Panc1 (cell line): ENCODE measurements at regions not wholly inside any gene's neighbourhood (a gene's known extent, or its start where the extent isn't known, plus 50 kb on each side); places are given as distances from the start of the nearest gene placed in this dataset.
"Not testable (repeated sequence)": the region's sequence is repeated elsewhere in the genome, so short reads cannot be mapped to it uniquely, and the experiment has no call there.

Experiments
- ATAC-seq: fragments of 200-7000 bp; cut with Tn5 transposase; 2 replicates; pipeline ENCODE4 v1.9.1; 2020; ENCODE audit warnings: mild to moderate bottlenecking, moderate library complexity
- BruUV-seq: library from RNA; stranded (reverse); fragments of 400-500 nt; replicated peaks from 2 replicates; lab custom pipeline; 2021; lab: Mats Ljungman, UMichigan
- CTCF ChIA-PET: fragments of 300-600 bp; sonication (Branson Sonifier 250); formaldehyde crosslinking; loops from one replicate; lab custom pipeline; 2022; ENCODE audit warnings: antibody characterized with exemption; lab: Charles Lee
- POLR2A ChIA-PET: fragments of 300-600 bp; sonication (Branson Sonifier 250); formaldehyde crosslinking; loops from one replicate; lab custom pipeline; 2022; ENCODE audit warnings: antibody characterized with exemption; lab: Charles Lee
- DNase-seq: peaks from one replicate; pipeline ENCODE4 v3.0.0-alpha.2; 2010; ENCODE audit warnings: low read depth, low spot score
- H3K27ac ChIP-seq: 2 replicates; pipeline ENCODE4 v1.5.1; 2011; ENCODE audit warnings: mild to moderate bottlenecking, low read length, inconsistent platforms
- H3K27me3 ChIP-seq: fragments of 200-500 bp; sonication (Bioruptor generic); 2 replicates; pipeline ENCODE4 v1.6.0; 2014; ENCODE audit warnings: low read length, inconsistent platforms; ENCODE audit not compliant: control insufficient read depth, insufficient read depth
- H3K36me3 ChIP-seq: fragments of 200-500 bp; sonication (Bioruptor generic); 2 replicates; pipeline ENCODE4 v1.5.1; 2014; ENCODE audit warnings: inconsistent platforms, mild to moderate bottlenecking, low read length, moderate library complexity; ENCODE audit not compliant: control insufficient read depth, insufficient read depth
- H3K4me1 ChIP-seq: 2 replicates; pipeline ENCODE4 v1.5.1; 2011; ENCODE audit warnings: inconsistent platforms, mild to moderate bottlenecking, low read length, moderate library complexity; ENCODE audit not compliant: control insufficient read depth, insufficient read depth
- H3K4me3 ChIP-seq, 2 experiments: 2 replicates each; pipeline ENCODE4 v1.5.1; 2011 to 2012; ENCODE audit warnings: low read depth in 2 of 2, low read length in 2 of 2, mild to moderate bottlenecking in 2 of 2, inconsistent platforms in 1 of 2, moderate library complexity in 1 of 2
- H3K9me3 ChIP-seq: fragments of 200-500 bp; sonication (Bioruptor generic); 2 replicates; pipeline ENCODE4 v1.5.1; 2014; ENCODE audit warnings: low read depth, mild to moderate bottlenecking, inconsistent platforms, low read length, moderate library complexity; ENCODE audit not compliant: control insufficient read depth, insufficient read depth
- in situ Hi-C: cut with HindIII; loops from 2 replicates; pipeline ENCODE4 v1.10.0; 2016; ENCODE audit warnings: low sequenced_read_pairs, low pct_unique_long_range_greater_than_20kb
- intact Hi-C: fragments of 100-400 bp; cut with micrococcal nuclease; formaldehyde crosslinking; loops from one replicate; pipeline ENCODE4 v1.10.0; 2022; ENCODE audit not compliant: unreplicated experiment

- POLR2A ChIA-PET, H3K27me3 ChIP-seq, H3K4me1 ChIP-seq, DNase-seq, H3K27ac ChIP-seq, H3K9me3 ChIP-seq, CTCF ChIA-PET, BruUV-seq, in situ Hi-C loops, H3K4me3 ChIP-seq, intact Hi-C loops, H3K36me3 ChIP-seq: not testable (repeated sequence)
- ATAC-seq, result peak; percentile 82
These were observed 4054.1 kb upstream of the TPTE start for GRCh38 chr21:6467189-6467774.

GRCh38 chr21:6467907-6468306 is 4053.5 kb upstream of the TPTE start:
- DNase-seq, H3K27ac ChIP-seq, CTCF ChIA-PET, in situ Hi-C loops, H3K36me3 ChIP-seq, H3K4me3 ChIP-seq, H3K4me1 ChIP-seq, BruUV-seq, ATAC-seq, H3K27me3 ChIP-seq, POLR2A ChIA-PET, intact Hi-C loops, H3K9me3 ChIP-seq: not testable (repeated sequence)

- H3K9me3 ChIP-seq, DNase-seq, intact Hi-C loops, POLR2A ChIA-PET, H3K27me3 ChIP-seq, in situ Hi-C loops, BruUV-seq, H3K4me3 ChIP-seq, H3K27ac ChIP-seq, CTCF ChIA-PET, H3K36me3 ChIP-seq, ATAC-seq, H3K4me1 ChIP-seq: not testable (repeated sequence)
These were observed 4053.0 kb upstream of the TPTE start for GRCh38 chr21:6468331-6468860.

GRCh38 chr21:6474250-6474968 is 4047.0 kb upstream of the TPTE start:
- H3K27ac ChIP-seq, ATAC-seq, DNase-seq, H3K36me3 ChIP-seq, BruUV-seq, in situ Hi-C loops, POLR2A ChIA-PET, H3K27me3 ChIP-seq, H3K4me3 ChIP-seq, CTCF ChIA-PET, intact Hi-C loops, H3K9me3 ChIP-seq, H3K4me1 ChIP-seq: not testable (repeated sequence)

GRCh38 chr21:6481116-6481515 is 4040.3 kb upstream of the TPTE start:
- ATAC-seq, H3K4me3 ChIP-seq, CTCF ChIA-PET, H3K4me1 ChIP-seq, in situ Hi-C loops, POLR2A ChIA-PET, DNase-seq, H3K36me3 ChIP-seq, intact Hi-C loops, H3K27me3 ChIP-seq, H3K9me3 ChIP-seq, BruUV-seq, H3K27ac ChIP-seq: not testable (repeated sequence)

GRCh38 chr21:6482616-6483015 is 4038.8 kb upstream of the TPTE start:
- H3K9me3 ChIP-seq, BruUV-seq, H3K4me3 ChIP-seq, POLR2A ChIA-PET, H3K4me1 ChIP-seq, ATAC-seq, H3K36me3 ChIP-seq, H3K27me3 ChIP-seq, CTCF ChIA-PET, intact Hi-C loops, H3K27ac ChIP-seq, in situ Hi-C loops, DNase-seq: not testable (repeated sequence)

- ATAC-seq, intact Hi-C loops, H3K27ac ChIP-seq, H3K4me3 ChIP-seq, BruUV-seq, H3K27me3 ChIP-seq, POLR2A ChIA-PET, DNase-seq, H3K9me3 ChIP-seq, in situ Hi-C loops, CTCF ChIA-PET, H3K4me1 ChIP-seq, H3K36me3 ChIP-seq: not testable (repeated sequence)
These were observed 4037.7 kb upstream of the TPTE start for GRCh38 chr21:6483645-6484044.
